Activated CD4-positive, alpha-beta T cell treated with anti-CD3 and anti-CD28 coated beads, Interleukin-2, amount 50 U/mL, for 1 hour (primary cell): ENCODE measurements at regions not wholly inside any gene's neighbourhood (a gene's known extent, or its start where the extent isn't known, plus 50 kb on each side); places are given as distances from the start of the nearest gene placed in this dataset.
"Not testable (repeated sequence)": the region's sequence is repeated elsewhere in the genome, so short reads cannot be mapped to it uniquely, and the experiment has no call there.

ENCODE experiments used
- DNase-seq: peaks from one replicate; pipeline ENCODE4 v3.0.0-alpha.2; 2020

- DNase-seq = no peak
Measured at GRCh38 chr6:97347111-97347510, 64.1 kb upstream of the MMS22L start.

DNA sequence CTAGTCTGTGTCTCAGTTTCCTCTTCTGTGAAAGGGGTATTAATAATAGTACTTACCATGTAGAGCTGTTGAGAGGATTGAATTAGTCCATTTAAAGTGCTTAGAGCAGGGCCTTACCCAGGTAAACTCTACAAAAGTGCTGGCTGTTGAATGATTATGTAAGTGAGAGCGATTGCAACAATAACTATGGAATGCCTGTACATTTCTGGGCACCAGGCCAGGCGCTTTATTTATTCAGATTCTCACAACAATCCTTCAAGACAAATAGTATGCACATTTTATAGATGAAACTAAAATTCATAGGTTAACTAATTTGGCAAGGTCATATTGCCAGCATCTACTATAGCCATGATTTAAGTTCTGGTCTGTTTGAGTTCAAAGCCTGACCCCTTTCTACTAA is 78.3 kb upstream of the MMS22L start:
- DNase-seq = no peak

GRCh38 chr6:97364327-97364726 is 81.3 kb upstream of the MMS22L start:
- DNase-seq = no peak

GRCh38 chr6:97382071-97382470 is 99.1 kb upstream of the MMS22L start:
- DNase-seq = not testable (repeated sequence)

DNA sequence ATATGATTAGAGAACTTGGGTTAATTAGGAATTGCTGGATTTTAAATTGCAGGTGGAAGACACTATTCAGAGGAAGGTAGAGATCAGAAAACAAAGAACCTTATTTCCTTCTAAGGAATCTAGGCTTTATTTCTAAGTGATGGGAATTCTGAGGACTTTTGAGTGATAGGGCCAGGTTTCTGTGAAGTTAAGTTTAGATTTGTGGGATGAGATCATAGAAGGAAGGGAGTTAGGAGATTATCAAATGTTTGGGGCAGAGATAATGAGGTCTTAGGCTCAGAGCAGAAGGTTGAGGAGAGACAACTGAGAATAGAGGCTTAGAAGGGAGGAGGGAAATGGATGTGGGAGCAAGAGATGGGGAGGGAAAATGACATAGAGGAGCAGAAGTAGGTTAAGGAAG is 109.7 kb upstream of the MMS22L start:
- DNase-seq = no peak

- peak; percentile 19 for DNase-seq
Measured at GRCh38 chr6:97394160-97394748, 111.2 kb upstream of the MMS22L start.

GRCh38 chr6:97396880-97397279 is 113.9 kb upstream of the MMS22L start:
- DNase-seq = no peak

- no peak for DNase-seq
Measured at GRCh38 chr6:97399208-97399607, 116.2 kb upstream of the MMS22L start.

DNA sequence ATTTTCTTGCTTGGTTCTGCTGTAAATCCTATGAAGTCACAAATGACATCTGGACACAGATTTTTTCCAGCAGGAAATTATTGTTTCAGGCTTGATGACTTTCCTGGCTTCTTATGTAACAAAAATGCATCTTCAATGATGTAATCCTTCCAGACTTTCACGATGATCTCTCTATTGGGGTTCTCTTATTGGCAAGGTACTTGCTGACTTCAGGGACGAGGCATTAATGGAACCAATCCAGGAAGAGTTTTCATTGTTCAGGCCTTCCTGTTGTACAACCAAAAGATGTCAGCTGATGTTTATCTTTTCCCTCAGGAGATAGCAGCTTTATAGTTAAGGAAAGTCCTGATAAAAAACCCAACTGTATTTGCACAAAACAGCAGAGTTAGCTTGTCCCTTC is 118.5 kb upstream of the MMS22L start:
- DNase-seq = no peak

DNA sequence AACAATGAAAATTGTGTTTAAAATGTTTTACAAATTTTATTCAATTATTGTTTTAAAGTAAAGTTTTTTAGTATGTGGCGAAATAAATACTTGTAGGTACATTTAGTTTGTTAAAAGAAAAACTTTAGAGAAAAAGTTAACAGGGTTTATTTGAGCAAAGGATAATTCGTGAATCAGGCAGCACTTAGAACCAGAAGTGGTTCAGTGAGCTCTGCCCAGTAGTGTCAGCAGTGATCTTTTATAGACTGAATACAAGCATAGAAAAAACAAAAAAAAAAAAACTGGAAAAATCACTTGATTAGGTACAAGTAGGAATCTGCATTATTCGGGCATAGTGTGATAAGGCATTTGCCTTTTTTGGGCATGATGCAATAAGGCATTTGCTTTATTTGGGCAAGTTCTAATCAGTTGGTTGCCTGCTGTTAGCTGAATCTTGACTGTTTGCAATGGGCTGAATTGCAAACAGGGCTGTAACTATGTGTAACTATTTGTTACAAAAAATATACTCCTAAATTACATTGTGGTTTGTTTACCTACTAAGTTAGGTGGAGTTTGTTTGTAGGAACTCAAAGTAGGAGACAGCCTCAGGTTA is 122.9 kb upstream of the MMS22L start:
- no peak for DNase-seq

DNA sequence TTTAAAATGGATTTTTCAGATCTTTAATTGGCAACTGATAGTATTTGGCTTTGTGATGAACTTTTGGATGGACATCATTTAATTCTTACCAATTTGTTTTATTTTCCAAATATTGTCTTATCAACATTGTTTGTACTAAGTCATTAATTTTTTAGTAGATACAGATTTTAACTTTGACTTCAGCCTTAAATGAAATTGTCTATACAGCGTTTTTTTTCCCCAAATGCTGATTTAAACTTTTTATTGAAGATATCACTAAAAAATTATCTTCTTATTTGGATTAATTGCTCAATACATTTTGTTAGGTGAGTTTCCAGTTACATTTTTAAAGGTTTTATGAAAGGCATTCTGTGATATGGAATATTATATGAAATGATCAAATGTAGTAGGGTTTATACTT is 123.6 kb upstream of the MMS22L start:
- no peak for DNase-seq

DNA sequence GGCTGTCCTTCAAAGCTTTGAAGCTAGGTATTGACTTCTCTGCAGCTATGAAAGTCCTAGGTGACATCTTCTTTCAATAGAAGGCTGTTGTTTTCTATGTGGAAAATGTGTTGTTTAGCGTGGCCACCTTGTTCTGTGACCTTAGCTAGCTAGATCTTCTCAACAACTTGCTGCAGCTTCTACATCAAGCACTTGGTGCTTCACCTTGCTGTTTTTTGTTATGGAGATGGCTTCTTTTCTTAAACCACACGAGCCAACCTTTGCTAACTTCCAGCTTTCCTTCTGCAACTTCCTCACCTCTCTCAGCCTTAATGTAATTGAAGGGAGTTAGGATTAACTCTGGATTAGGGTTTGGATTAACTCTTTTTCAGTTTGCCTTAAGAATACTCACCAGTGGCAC is 128.6 kb upstream of the MMS22L start:
- no peak for DNase-seq

GRCh38 chr6:97412511-97412910 is 129.5 kb upstream of the MMS22L start:
- DNase-seq = no peak

DNA sequence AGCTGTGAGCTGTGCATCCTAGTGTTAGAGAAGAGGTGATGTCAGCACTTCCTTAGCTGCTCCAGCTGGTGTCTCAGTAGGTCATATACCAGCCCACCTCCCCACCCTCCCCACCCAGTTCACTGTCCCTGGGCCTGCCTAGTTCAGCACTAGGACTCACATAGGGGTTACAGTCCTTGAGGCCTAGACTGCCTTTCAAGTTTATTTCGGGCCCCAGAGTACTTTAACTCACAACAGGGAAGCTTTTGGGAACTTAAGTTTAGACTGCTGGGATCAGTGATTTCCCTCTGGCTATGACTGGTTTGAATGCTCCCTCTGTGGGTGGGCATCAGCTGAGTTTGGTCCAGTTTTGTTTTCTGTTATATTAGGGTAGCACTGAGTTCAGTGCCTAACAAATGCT is 139.2 kb upstream of the MMS22L start:
- no peak for DNase-seq

DNA sequence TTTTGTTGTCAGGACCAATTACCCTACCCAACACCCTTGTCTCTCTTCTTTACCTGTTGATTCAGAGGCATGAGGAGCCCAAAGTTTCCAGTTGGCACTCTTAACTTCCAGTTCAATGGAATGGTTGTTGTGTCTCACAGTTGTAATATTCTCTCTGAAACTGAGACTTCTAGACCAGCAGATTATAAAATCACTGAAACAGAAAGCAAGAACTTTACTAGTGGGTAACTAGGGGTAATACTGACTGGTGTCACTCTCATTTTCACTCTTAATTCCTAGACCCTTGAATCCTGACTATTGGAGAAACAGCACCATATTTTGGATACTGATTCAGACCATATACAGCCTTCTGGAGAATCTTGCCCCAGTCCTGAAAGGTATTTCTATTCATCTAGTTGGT is 140.2 kb upstream of the MMS22L start:
- DNase-seq = no peak

- DNase-seq = no peak
Measured at GRCh38 chr6:97427648-97428047, 144.6 kb upstream of the MMS22L start.

GRCh38 chr6:97437087-97437486 is 154.1 kb upstream of the MMS22L start:
- DNase-seq = no peak

GRCh38 chr6:97438011-97438671 is 155.1 kb upstream of the MMS22L start:
- DNase-seq = no peak

DNA sequence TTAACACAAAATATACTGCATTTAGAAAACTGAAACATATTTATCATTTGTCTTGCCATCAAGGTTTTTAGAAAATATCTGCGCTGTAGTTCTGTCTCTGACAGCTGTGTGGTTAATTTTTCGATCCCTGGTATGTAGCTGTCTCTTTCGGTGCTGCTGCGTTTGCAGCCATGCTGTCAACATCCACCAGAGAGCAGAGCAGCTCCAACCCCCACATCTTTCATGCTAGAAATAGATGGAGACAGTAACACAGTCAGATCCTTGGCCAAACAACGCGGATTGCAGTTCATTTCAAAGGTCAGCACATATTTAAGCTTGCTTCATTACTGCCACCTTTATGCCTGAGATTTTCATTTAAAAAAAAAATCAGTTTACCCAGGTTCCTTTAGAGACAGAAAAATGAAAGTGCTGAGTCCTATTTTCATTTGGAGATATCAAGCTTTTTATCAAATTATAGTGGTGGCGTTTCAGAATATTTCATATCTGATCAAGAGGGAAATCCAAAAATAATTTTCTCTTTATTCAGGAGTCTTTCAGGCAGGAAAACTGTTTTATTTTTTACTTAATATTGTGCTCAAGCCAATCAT is 157.7 kb upstream of the MMS22L start:
- DNase-seq = no peak

GRCh38 chr6:97443408-97444080 is 160.5 kb upstream of the MMS22L start:
- DNase-seq = no peak

DNA sequence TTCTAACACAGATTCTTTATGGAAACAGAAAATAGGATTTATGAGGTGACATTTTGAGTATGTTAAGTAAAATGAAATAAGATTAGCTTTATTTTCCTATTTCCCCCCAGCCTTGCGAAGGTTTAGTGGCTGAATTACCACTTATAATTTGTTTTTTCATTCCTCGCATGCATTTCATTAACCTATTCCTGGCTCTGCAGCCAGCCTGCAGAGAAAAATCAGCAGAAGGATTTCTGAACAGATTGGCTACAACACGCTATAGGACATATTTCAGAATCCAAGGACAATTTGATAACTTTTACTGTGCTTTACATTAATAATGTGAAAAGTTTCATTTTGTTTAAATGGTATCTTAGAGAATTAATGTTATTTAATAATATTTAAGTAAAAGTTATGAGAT is 162.4 kb upstream of the MMS22L start:
- no peak for DNase-seq

DNA sequence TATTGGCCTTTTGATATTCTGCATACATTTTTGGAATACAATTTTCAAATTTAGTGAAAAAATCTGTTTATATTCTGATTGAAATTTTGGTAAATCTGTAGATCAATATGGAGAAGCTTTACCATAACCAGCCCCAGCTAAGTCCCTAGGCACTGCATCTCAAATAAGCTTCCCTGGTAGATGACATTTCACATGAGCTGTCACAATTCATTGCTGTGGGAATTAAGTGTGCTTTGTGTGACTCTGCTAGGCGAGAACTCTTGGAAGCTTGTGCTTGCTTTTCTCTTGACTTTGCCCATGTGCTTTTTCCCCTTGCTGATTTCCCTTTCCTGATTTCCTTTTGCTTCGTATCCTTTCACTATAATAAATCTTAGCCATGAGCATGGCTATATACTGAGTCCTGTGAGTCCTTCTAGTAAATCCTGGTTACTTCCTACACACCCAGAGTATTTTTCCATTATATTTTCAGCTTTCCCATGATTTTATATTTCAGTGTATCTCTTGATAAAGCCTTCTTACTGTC is 166.5 kb upstream of the MMS22L start:
- no peak for DNase-seq

GRCh38 chr6:97450087-97450486 is 167.1 kb upstream of the MMS22L start:
- DNase-seq = no peak

- no peak for DNase-seq
Measured at GRCh38 chr6:97456070-97456469, 173.1 kb upstream of the MMS22L start.
